ENCODE measurements at regions not wholly inside any gene's neighbourhood (a gene's known extent, or its start where the extent isn't known, plus 50 kb on each side); places are given as distances from the start of the nearest gene placed in this dataset.

DNA sequence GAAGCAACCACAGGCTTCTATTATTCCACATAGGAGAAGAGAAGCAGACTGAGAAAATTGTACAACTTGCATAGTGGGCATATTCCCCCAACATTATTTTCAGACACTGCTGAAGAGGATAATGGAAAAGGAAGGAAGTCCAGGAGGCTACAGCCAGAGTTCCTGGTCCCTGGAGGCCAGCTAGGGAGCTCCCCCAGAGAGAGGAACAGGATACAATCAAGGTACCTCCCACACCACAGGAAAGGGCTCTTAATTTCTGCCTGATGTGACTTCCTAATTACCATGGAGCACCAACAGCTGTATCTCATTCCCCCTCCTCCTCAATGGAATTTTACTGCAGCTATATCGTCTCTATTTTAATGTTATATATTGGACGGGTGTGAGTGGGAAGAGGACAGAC lies 594.3 kb upstream of the NRSN1 start:
- TF ChIP-seq CTCF (IDR thresholded peaks at IDR 0.05) (no peak), POLR2A (IDR thresholded peaks at IDR 0.05) (no peak)
